H9 (cell line): ENCODE measurements at regions not wholly inside any gene's neighbourhood (a gene's known extent, or its start where the extent isn't known, plus 50 kb on each side); places are given as distances from the start of the nearest gene placed in this dataset.

Experiments used
- DNase-seq: peaks from one replicate; pipeline ENCODE4 v3.0.0-alpha.2; 2017
- H2AFZ ChIP-seq: one replicate; pipeline ENCODE4 v1.6.1; 2013; ENCODE audit warnings: mild to moderate bottlenecking, low read length, control low read depth, moderate library complexity
- H2AK5ac ChIP-seq: 2 replicates; pipeline ENCODE4 v1.6.1; 2013; ENCODE audit warnings: low read length, control low read depth, mixed read lengths; ENCODE audit not compliant: insufficient read length
- H2BK120ac ChIP-seq: one replicate; pipeline ENCODE4 v1.6.1; 2013; ENCODE audit warnings: low read depth, mild to moderate bottlenecking, low read length, control low read depth, inconsistent platforms; ENCODE audit not compliant: poor library complexity, severe bottlenecking
- H2BK12ac ChIP-seq: 2 replicates; pipeline ENCODE4 v1.6.1; 2013; ENCODE audit warnings: low read length, control low read depth, mixed read lengths, low read depth; ENCODE audit not compliant: insufficient read length
- H2BK15ac ChIP-seq: 2 replicates; pipeline ENCODE4 v1.6.1; 2013; ENCODE audit warnings: low read depth, low read length, control low read depth
- H2BK20ac ChIP-seq: one replicate; pipeline ENCODE4 v1.6.1; 2013; ENCODE audit warnings: low read depth, mild to moderate bottlenecking, low read length, control low read depth, inconsistent platforms; ENCODE audit not compliant: poor library complexity, severe bottlenecking
- H2BK5ac ChIP-seq: 2 replicates; pipeline ENCODE4 v1.6.1; 2013; ENCODE audit warnings: low read length, control low read depth, mixed read lengths; ENCODE audit not compliant: insufficient read length
- H3K14ac ChIP-seq: 2 replicates; pipeline ENCODE4 v1.6.1; 2013; ENCODE audit warnings: low read length, control low read depth; ENCODE audit not compliant: insufficient read depth
- H3K18ac ChIP-seq: 2 replicates; pipeline ENCODE4 v1.6.1; 2013; ENCODE audit warnings: low read depth, mild to moderate bottlenecking, mixed read lengths, low read length, control low read depth; ENCODE audit not compliant: insufficient read length
- H3K23ac ChIP-seq: 2 replicates; pipeline ENCODE4 v1.6.1; 2013; ENCODE audit warnings: low read length, control low read depth, mixed read lengths, low read depth; ENCODE audit not compliant: insufficient read length
- H3K23me2 ChIP-seq: 2 replicates; pipeline ENCODE4 v1.6.1; 2013; ENCODE audit warnings: low read depth, mild to moderate bottlenecking, mixed read lengths, low read length, control low read depth; ENCODE audit not compliant: insufficient read length, poor library complexity, severe bottlenecking
- H3K27ac ChIP-seq: 2 replicates; pipeline ENCODE4 v1.5.1; 2013; ENCODE audit warnings: low read length, control low read depth, mixed read lengths, low read depth; ENCODE audit not compliant: insufficient read length
- H3K27me3 ChIP-seq: 2 replicates; pipeline ENCODE4 v1.6.1; 2013; ENCODE audit warnings: low read length, control low read depth, inconsistent platforms; ENCODE audit not compliant: insufficient read depth
- H3K4ac ChIP-seq: 2 replicates; pipeline ENCODE4 v1.6.1; 2013; ENCODE audit warnings: low read depth, mild to moderate bottlenecking, control low read depth, inconsistent platforms, low read length, moderate library complexity
- H3K4me1 ChIP-seq: 2 replicates; pipeline ENCODE4 v1.6.1; 2013; ENCODE audit warnings: low read length, control low read depth, inconsistent platforms; ENCODE audit not compliant: insufficient read depth
- H3K4me2 ChIP-seq: 2 replicates; pipeline ENCODE4 v1.6.1; 2013; ENCODE audit warnings: low read length, control low read depth, mixed read lengths; ENCODE audit not compliant: insufficient read length, insufficient read depth
- H3K56ac ChIP-seq: 2 replicates; pipeline ENCODE4 v1.6.1; 2013; ENCODE audit warnings: low read depth, mild to moderate bottlenecking, mixed read lengths, low read length, control low read depth; ENCODE audit not compliant: insufficient read length
- H3K79me1 ChIP-seq: 2 replicates; pipeline ENCODE4 v1.6.1; 2013; ENCODE audit warnings: low read depth, mild to moderate bottlenecking, moderate library complexity, low read length, control low read depth, inconsistent platforms; ENCODE audit not compliant: insufficient read depth, poor library complexity, severe bottlenecking
- H3K79me2 ChIP-seq: 2 replicates; pipeline ENCODE4 v1.6.1; 2013; ENCODE audit warnings: low read length, control low read depth, inconsistent platforms; ENCODE audit not compliant: insufficient read depth
- H3K9ac ChIP-seq: 2 replicates; pipeline ENCODE4 v1.6.1; 2013; ENCODE audit warnings: low read length, control low read depth, mixed read lengths; ENCODE audit not compliant: insufficient read length; ENCODE audit errors: extremely low read depth
- H3K9me3 ChIP-seq: one replicate; pipeline ENCODE4 v1.6.1; 2013; ENCODE audit warnings: low read depth, low read length, inconsistent platforms; ENCODE audit not compliant: control insufficient read depth
- H3T11ph ChIP-seq: one replicate; pipeline ENCODE4 v1.6.1; 2013; ENCODE audit warnings: mild to moderate bottlenecking, low read length, control low read depth, inconsistent platforms
- H4K20me1 ChIP-seq: one replicate; pipeline ENCODE4 v1.6.1; 2013; ENCODE audit not compliant: control insufficient read depth, insufficient read length, insufficient read depth
- H4K5ac ChIP-seq: 2 replicates; pipeline ENCODE4 v1.6.1; 2013; ENCODE audit warnings: low read depth, mild to moderate bottlenecking, mixed read lengths, low read length, control low read depth; ENCODE audit not compliant: insufficient read length
- H4K8ac ChIP-seq: replicated peaks from 2 replicates; pipeline ENCODE4 v1.6.1; 2013; ENCODE audit warnings: low read length, control low read depth, mixed read lengths, low read depth; ENCODE audit not compliant: insufficient read length
- H4K91ac ChIP-seq: 2 replicates; pipeline ENCODE4 v1.6.1; 2013; ENCODE audit warnings: low read depth, mild to moderate bottlenecking, moderate library complexity, mixed read lengths, low read length, control low read depth; ENCODE audit not compliant: insufficient read length
- H3K27ac Mint-ChIP-seq, 3 experiments: 2 replicates in 2 of 3; 3 replicates in 1 of 3; pipeline ENCODE4 v1.8.0; 2020 to 2021; ENCODE audit warnings: mixed read lengths in 3 of 3, mild to moderate bottlenecking in 1 of 3, moderate library complexity in 1 of 3
- H3K27me3 Mint-ChIP-seq: 2 replicates; pipeline ENCODE4 v1.8.0; 2021; ENCODE audit warnings: low read depth, mild to moderate bottlenecking, moderate library complexity, mixed read lengths
- H3K36me3 Mint-ChIP-seq, 3 experiments: 2 replicates in 2 of 3; 3 replicates in 1 of 3; pipeline ENCODE4 v1.8.0; 2020 to 2021; ENCODE audit warnings: low read depth in 3 of 3, mixed read lengths in 3 of 3; ENCODE audit not compliant: insufficient read depth in 1 of 3
- H3K4me1 Mint-ChIP-seq, 2 experiments: 2 replicates each; pipeline ENCODE4 v1.8.0; 2020; ENCODE audit warnings: mixed read lengths in 2 of 2
- H3K4me3 Mint-ChIP-seq, 2 experiments: 2 replicates in 1 of 2; 3 replicates in 1 of 2; pipeline ENCODE4 v1.8.0; 2020 to 2021; ENCODE audit warnings: mild to moderate bottlenecking in 2 of 2, mixed read lengths in 2 of 2, moderate library complexity in 1 of 2
- H3K9me3 Mint-ChIP-seq, 2 experiments: 2 replicates in 1 of 2; 3 replicates in 1 of 2; pipeline ENCODE4 v1.8.0; 2020; ENCODE audit warnings: mild to moderate bottlenecking in 2 of 2, mixed read lengths in 2 of 2, moderate library complexity in 1 of 2
- CTCF ChIP-seq: fragments of 200-600 bp; sonication (generic); conservative IDR thresholded peaks from 3 replicates; pipeline ENCODE4 v1.8.0; 2021; ENCODE audit warnings: antibody characterized with exemption, mild to moderate bottlenecking
- WGBS: extraction: QIAGEN DNeasy Blood & Tissue Kit; methylation state at CpG from one replicate; pipeline ENCODE4 v1.1.7; 2013; ENCODE audit warnings: missing lambda C conversion rate, low lambda C conversion rate, mixed read lengths; ENCODE audit not compliant: insufficient read length; ENCODE audit errors: extremely low coverage; 5-methylcytosine and 5-hydroxymethylcytosine counted together

DNA sequence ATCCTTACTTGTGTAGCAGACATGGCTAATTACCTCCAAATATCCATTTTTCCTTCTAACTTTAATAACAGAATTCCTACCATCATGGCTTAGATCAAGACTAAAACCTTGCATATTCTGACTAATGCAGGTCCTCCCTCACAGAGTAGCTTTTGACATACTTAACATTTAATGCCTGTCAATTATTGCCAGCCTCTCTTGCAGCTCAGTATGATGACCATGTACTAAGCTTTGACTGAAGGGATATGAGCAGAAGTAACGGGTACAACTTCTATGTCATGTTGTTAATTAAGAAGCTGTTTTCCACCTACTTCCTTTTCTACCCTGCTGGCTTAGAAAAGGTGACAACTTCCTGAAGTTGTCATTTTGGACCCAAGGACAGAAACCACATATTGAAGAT lies 533.4 kb downstream of the PSAT1 start:
- H3K4ac ChIP-seq, result no peak overlapping the region
- H4K20me1 ChIP-seq, result no peaks in the 10 kb centered on the region
- Mint-ChIP-seq H3K27me3 (no peaks in the 10 kb centered on the region), H3K4me1 (no peaks in the 10 kb centered on the region), H3K27ac (no peak overlapping the region), H3K4me3 (no peak overlapping the region), H3K9me3 (no peaks in the 10 kb centered on the region), H3K36me3 (no peaks in the 10 kb centered on the region)
- no peak overlapping the region for H2BK15ac ChIP-seq
- no peak for DNase-seq
- WGBS, result no CpG with 5 or more reads among the region's 1 CpG
- H4K8ac ChIP-seq, result no peak overlapping the region
- no peaks in the 10 kb centered on the region for H3K4me1 ChIP-seq
- no peaks in the 10 kb centered on the region for H3K9me3 ChIP-seq
- no peak overlapping the region for H2BK20ac ChIP-seq
- H2BK5ac ChIP-seq, result no peak overlapping the region
- H4K5ac ChIP-seq, result no peak overlapping the region
- H3K79me2 ChIP-seq, result no peaks in the 10 kb centered on the region
- H3K27me3 ChIP-seq, result no peaks in the 10 kb centered on the region
- TF ChIP-seq CTCF, result no peak
- no peak overlapping the region for H3K23ac ChIP-seq
- H2AFZ ChIP-seq, result no peak overlapping the region
- H3K9ac ChIP-seq, result no peak overlapping the region
- no peak overlapping the region for H3K14ac ChIP-seq
- no peaks in the 10 kb centered on the region for H3K23me2 ChIP-seq
- H2BK120ac ChIP-seq, result no peak overlapping the region
- H2BK12ac ChIP-seq, result no peak overlapping the region
- no peak overlapping the region for H4K91ac ChIP-seq
- no peak overlapping the region for H3T11ph ChIP-seq
- H3K79me1 ChIP-seq, result no peaks in the 10 kb centered on the region
- no peak overlapping the region for H3K4me2 ChIP-seq
- no peak overlapping the region for H3K18ac ChIP-seq
- no peak overlapping the region for H2AK5ac ChIP-seq
- H3K27ac ChIP-seq, result no peak overlapping the region
- H3K56ac ChIP-seq, result no peak overlapping the region
